ENCODE measurements at regions not wholly inside any gene's neighbourhood (a gene's known extent, or its start where the extent isn't known, plus 50 kb on each side); places are given as distances from the start of the nearest gene placed in this dataset.

DNA sequence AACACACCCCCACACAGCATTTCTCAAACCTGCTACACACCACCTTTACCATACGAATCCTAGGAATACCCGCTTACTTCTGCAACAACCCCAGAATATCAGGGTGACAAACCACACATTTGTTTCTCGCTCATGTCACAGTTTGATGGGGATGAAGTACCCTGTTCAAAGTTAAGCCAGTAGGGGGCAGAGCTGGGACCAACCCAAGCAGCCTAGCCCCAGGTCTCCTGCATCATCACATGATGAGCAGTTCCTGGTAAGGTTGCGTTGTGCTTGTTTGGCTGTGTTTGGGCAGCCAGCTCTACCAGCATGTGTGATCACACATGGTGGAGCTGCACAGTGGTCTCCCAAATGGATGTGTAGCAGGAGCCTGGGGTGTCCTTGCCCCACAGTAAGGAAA, 103.6 kb upstream of the C16orf82 start (continued):
- TF ChIP-seq RAD21 (CRISPR knock-in tag; conservative IDR thresholded peaks at IDR 0.05 in 1 of 2, IDR thresholded peaks at IDR 0.05 in 1 of 2) (peak in 1 of 2 experiments; percentile 37; a peak in 2 of 4 replicates), CEBPG (CRISPR knock-in tag; IDR thresholded peaks at IDR 0.05) (no peak), CEBPG (tag; conservative IDR thresholded peaks at IDR 0.05 in 1 of 2, IDR thresholded peaks at IDR 0.05 in 1 of 2) (no peak), HIVEP1 (CRISPR knock-in tag; IDR thresholded peaks at IDR 0.05) (no peak), TAF15 (IDR thresholded peaks at IDR 0.05; ENCODE audit: low read depth, low read length) (no peak), SMC3 (conservative IDR thresholded peaks at IDR 0.05; ENCODE audit: insufficient read depth, low read depth, low read length) (peak; percentile 39; the same call in 1 of the 2 replicates), NBN (IDR thresholded peaks at IDR 0.05; ENCODE audit: low read depth) (no peak), PHB2 (IDR thresholded peaks at IDR 0.05; ENCODE audit: low read depth) (no peak)
- TF ChIP-seq, protein P1, sequence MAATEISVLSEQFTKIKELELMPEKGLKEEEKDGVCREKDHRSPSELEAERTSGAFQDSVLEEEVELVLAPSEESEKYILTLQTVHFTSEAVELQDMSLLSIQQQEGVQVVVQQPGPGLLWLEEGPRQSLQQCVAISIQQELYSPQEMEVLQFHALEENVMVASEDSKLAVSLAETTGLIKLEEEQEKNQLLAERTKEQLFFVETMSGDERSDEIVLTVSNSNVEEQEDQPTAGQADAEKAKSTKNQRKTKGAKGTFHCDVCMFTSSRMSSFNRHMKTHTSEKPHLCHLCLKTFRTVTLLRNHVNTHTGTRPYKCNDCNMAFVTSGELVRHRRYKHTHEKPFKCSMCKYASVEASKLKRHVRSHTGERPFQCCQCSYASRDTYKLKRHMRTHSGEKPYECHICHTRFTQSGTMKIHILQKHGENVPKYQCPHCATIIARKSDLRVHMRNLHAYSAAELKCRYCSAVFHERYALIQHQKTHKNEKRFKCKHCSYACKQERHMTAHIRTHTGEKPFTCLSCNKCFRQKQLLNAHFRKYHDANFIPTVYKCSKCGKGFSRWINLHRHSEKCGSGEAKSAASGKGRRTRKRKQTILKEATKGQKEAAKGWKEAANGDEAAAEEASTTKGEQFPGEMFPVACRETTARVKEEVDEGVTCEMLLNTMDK (IDR thresholded peaks at IDR 0.05; ENCODE audit: borderline replicate concordance, insufficient read depth, low read depth, low read length, poor library complexity, severe bottlenecking): peak; percentile 55
